A673 (cell line): ENCODE measurements at regions not wholly inside any gene's neighbourhood (a gene's known extent, or its start where the extent isn't known, plus 50 kb on each side); places are given as distances from the start of the nearest gene placed in this dataset.

ENCODE experiments used
- BruUV-seq: library from RNA; stranded (reverse); fragments of 400-500 nt; replicated peaks from 2 replicates; lab custom pipeline; 2021; lab: Mats Ljungman, UMichigan
- CTCF ChIA-PET: fragments of 300-600 bp; sonication (Branson Sonifier 250); formaldehyde crosslinking; loops from one replicate; lab custom pipeline; 2022; ENCODE audit warnings: antibody characterized with exemption; lab: Charles Lee
- POLR2A ChIA-PET: fragments of 300-600 bp; sonication (Branson Sonifier 250); formaldehyde crosslinking; loops from one replicate; lab custom pipeline; 2022; ENCODE audit warnings: antibody characterized with exemption; ENCODE audit not compliant: low non-redundant PET; lab: Charles Lee
- DNase-seq: peaks from one replicate; pipeline ENCODE4 v3.0.0-alpha.2; 2015; ENCODE audit warnings: low spot score
- H3K27ac ChIP-seq: fragments of 200-600 bp; sonication (generic); 2 replicates; pipeline ENCODE4 v1.5.1; 2016; ENCODE audit warnings: mixed run types, low read depth, mild to moderate bottlenecking, mixed read lengths, antibody characterized with exemption, low read length; ENCODE audit not compliant: poor library complexity, severe bottlenecking
- H3K27me3 ChIP-seq: fragments of 200-600 bp; sonication (generic); replicated peaks from 2 replicates; pipeline ENCODE4 v1.6.1; 2017; ENCODE audit warnings: mixed run types, low read depth, mild to moderate bottlenecking, mixed read lengths, antibody characterized with exemption, low read length; ENCODE audit not compliant: insufficient read depth, poor library complexity
- H3K36me3 ChIP-seq: fragments of 200-600 bp; sonication (generic); 2 replicates; pipeline ENCODE4 v1.6.1; 2016; ENCODE audit warnings: mixed run types, mild to moderate bottlenecking, mixed read lengths, antibody characterized with exemption, low read length; ENCODE audit not compliant: insufficient read depth, poor library complexity, severe bottlenecking
- H3K4me1 ChIP-seq: fragments of 200-600 bp; sonication (generic); 2 replicates; pipeline ENCODE4 v1.6.1; 2017; ENCODE audit warnings: mixed run types, mild to moderate bottlenecking, mixed read lengths, antibody characterized with exemption, low read length; ENCODE audit not compliant: insufficient read depth, poor library complexity, severe bottlenecking
- H3K4me3 ChIP-seq: fragments of 200-600 bp; sonication (generic); 2 replicates; pipeline ENCODE4 v1.5.1; 2016; ENCODE audit warnings: low read depth, mixed run types, mild to moderate bottlenecking, mixed read lengths, low read length; ENCODE audit not compliant: poor library complexity, severe bottlenecking
- H3K9me3 ChIP-seq: fragments of 200-600 bp; sonication (generic); 2 replicates; pipeline ENCODE4 v1.6.1; 2016; ENCODE audit warnings: mixed run types, low read depth, mild to moderate bottlenecking, mixed read lengths, antibody characterized with exemption, low read length; ENCODE audit not compliant: poor library complexity, severe bottlenecking
- CTCF ChIP-seq: fragments of 300-800, 200-600 bp; sonication (generic); conservative IDR thresholded peaks from 2 replicates; pipeline ENCODE4 v1.5.1; 2017; ENCODE audit warnings: low read depth, mild to moderate bottlenecking, antibody characterized with exemption, low read length, moderate library complexity, mixed read lengths
- EZH2 ChIP-seq: fragments of 200-600 bp; sonication (generic); IDR thresholded peaks from 2 replicates; pipeline ENCODE4 v1.6.1; 2017; ENCODE audit warnings: borderline replicate concordance, low read depth, mild to moderate bottlenecking, mixed read lengths, antibody characterized with exemption, low read length; ENCODE audit not compliant: poor library complexity, severe bottlenecking
- intact Hi-C: fragments of 100-400 bp; cut with micrococcal nuclease; formaldehyde crosslinking; loops from one replicate; pipeline ENCODE4 v1.10.0; 2022; ENCODE audit not compliant: unreplicated experiment

- Histone ChIP-seq H3K4me1 (peaks cover 15% of the 10 kb centered on the region), H3K27ac (no peak overlapping the region), H3K27me3 (peaks cover 58% of the 10 kb centered on the region), H3K9me3 (no peaks in the 10 kb centered on the region), H3K36me3 (no peaks in the 10 kb centered on the region), H3K4me3 (no peak overlapping the region)
- POLR2A ChIA-PET: no interaction called here
- no peak for TF ChIP-seq CTCF
- TF ChIP-seq EZH2: no peak
- no peak for DNase-seq
- intact Hi-C loops: loop anchor here (10.0 kb wide), 1 partner anchor 272 kb away; the partner anchor contains the start of gene KLF6
- CTCF ChIA-PET: no interaction called here
- no TSS peak for BruUV-seq
Observed at GRCh38 chr10:4057021-4057420, 272.0 kb upstream of the KLF6 start.

- CTCF ChIA-PET: no interaction called here
- H3K27ac ChIP-seq: no peak overlapping the region
Observed at GRCh38 chr10:4054656-4055435, 269.8 kb upstream of the KLF6 start.

GRCh38 chr10:4053940-4054339 lies 268.9 kb upstream of the KLF6 start:
- Histone ChIP-seq H3K27ac (no peak overlapping the region), H3K9me3 (no peaks in the 10 kb centered on the region), H3K36me3 (no peaks in the 10 kb centered on the region), H3K27me3 (peaks cover 65% of the 10 kb centered on the region), H3K4me1 (peaks cover 15% of the 10 kb centered on the region), H3K4me3 (no peak overlapping the region)
- TF ChIP-seq EZH2 (no peak), CTCF (no peak)
- no TSS peak for BruUV-seq
- DNase-seq: no peak
- ChIA-PET CTCF (no interaction called here), POLR2A (no interaction called here)
- intact Hi-C loops: loop anchor here (10.0 kb wide), 1 partner anchor 269 kb away; the partner anchor contains the start of gene KLF6

More at GRCh38 chr10:4054656-4055435, 269.8 kb upstream of the KLF6 start:
- Histone ChIP-seq H3K9me3 (no peaks in the 10 kb centered on the region), H3K27me3 (peaks cover 56% of the 10 kb centered on the region), H3K4me1 (peaks cover 15% of the 10 kb centered on the region), H3K36me3 (no peaks in the 10 kb centered on the region), H3K4me3 (no peak overlapping the region)
- TF ChIP-seq CTCF: no peak
- TF ChIP-seq EZH2: no peak
- POLR2A ChIA-PET: no interaction called here
- no peak for DNase-seq
- intact Hi-C loops: loop anchor here (10.0 kb wide), 1 partner anchor 270 kb away; the partner anchor contains the start of gene KLF6
- BruUV-seq: no TSS peak
